Spinal cord (tissue), 9 donors: ENCODE measurements at regions not wholly inside any gene's neighbourhood (a gene's known extent, or its start where the extent isn't known, plus 50 kb on each side); places are given as distances from the start of the nearest gene placed in this dataset.

Experiments used
- DNase-seq, 6 donors: peaks; one replicate each; pipeline versions ENCODE4 v3.0.0 to v3.0.0-alpha.2; 2013 to 2015; ENCODE audit warnings: low spot score in 6 of 6, low read depth in 4 of 6
- H3K27ac ChIP-seq: one replicate; pipeline ENCODE4 v1.5.1; 2013; ENCODE audit warnings: low read depth, low read length, control low read depth
- H3K27me3 ChIP-seq: one replicate; pipeline ENCODE4 v1.6.1; 2013; ENCODE audit warnings: low read length; ENCODE audit not compliant: control insufficient read depth, insufficient read depth
- H3K36me3 ChIP-seq: one replicate; pipeline ENCODE4 v1.6.1; 2013; ENCODE audit warnings: low read length; ENCODE audit not compliant: control insufficient read depth, insufficient read depth
- H3K4me1 ChIP-seq: one replicate; pipeline ENCODE4 v1.6.1; 2013; ENCODE audit warnings: low read length; ENCODE audit not compliant: control insufficient read depth, insufficient read depth
- H3K4me3 ChIP-seq: one replicate; pipeline ENCODE4 v1.5.1; 2013; ENCODE audit warnings: low read depth, low read length, control low read depth
- H3K9me3 ChIP-seq: one replicate; pipeline ENCODE4 v1.6.1; 2013; ENCODE audit warnings: low read length; ENCODE audit not compliant: control insufficient read depth, insufficient read depth
- WGBS: methylation state at CpG from one replicate; pipeline ENCODE4 v1.1.5; 2013; ENCODE audit warnings: missing lambda C conversion rate; ENCODE audit not compliant: insufficient coverage; 5-methylcytosine and 5-hydroxymethylcytosine counted together
- donor health status: healthy.

DNA sequence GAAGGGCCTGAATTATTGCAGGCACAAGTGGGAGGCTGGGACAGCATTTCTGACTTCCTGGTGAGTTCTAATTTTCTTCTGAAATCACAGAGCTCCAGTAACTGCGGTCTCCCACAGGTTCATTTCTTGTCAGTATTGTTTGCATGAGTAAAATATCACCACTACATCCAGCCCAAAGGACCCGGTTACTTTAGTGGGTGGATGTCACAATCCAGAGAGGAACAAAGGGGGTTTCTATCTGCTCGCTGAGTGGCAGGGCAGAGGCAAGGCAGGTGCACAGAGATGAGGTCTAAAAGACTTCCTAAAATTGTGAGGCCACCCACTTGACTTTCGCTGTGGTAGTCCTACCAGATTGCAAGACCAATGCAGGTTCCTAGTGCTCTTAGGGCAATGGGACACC is 800.4 kb upstream of the ID2 start:
- Histone ChIP-seq H3K4me3 (no peak overlapping the region), H3K27me3 (no peaks in the 10 kb centered on the region), H3K36me3 (no peaks in the 10 kb centered on the region), H3K4me1 (no peaks in the 10 kb centered on the region), H3K27ac (no peak overlapping the region), H3K9me3 (no peaks in the 10 kb centered on the region)
- WGBS: 74% methylated on average over 2 of the region's 4 CpGs
- no peak for DNase-seq

- DNase-seq: no peak
- no peaks in the 10 kb centered on the region for H3K4me1 ChIP-seq
- no peaks in the 10 kb centered on the region for H3K9me3 ChIP-seq
- H3K27ac ChIP-seq: no peak overlapping the region
- H3K4me3 ChIP-seq: no peak overlapping the region
- H3K27me3 ChIP-seq: no peaks in the 10 kb centered on the region
- no peaks in the 10 kb centered on the region for H3K36me3 ChIP-seq
These were observed 799.6 kb upstream of the ID2 start for GRCh38 chr2:7882296-7882695.

GRCh38 chr2:7884338-7884737 is 797.5 kb upstream of the ID2 start:
- H3K9me3 ChIP-seq: no peaks in the 10 kb centered on the region
- WGBS: no CpG with 5 or more reads among the region's 4 CpGs
- no peaks in the 10 kb centered on the region for H3K36me3 ChIP-seq
- H3K4me1 ChIP-seq: no peaks in the 10 kb centered on the region
- no peak overlapping the region for H3K4me3 ChIP-seq
- no peaks in the 10 kb centered on the region for H3K27me3 ChIP-seq
- H3K27ac ChIP-seq: no peak overlapping the region
- DNase-seq: no peak

DNA sequence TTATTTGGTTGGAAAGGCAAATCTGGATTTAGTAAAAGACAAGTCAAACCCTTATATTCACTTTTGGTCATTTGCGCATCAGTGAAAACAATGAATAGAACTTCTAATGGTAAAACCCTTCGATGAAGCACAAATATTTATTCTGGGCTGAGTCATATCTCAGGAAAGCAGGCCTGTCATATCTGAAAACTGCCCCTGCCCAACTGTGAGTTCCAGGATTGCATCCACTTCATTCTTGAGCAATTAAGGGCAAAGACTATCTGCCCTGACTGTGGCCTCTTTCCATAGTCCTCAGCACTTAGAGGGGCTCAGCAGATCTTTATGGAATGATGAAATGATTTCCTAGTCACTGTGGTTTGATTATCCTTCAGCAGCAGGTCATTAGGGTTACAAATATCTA is 795.2 kb upstream of the ID2 start:
- no peaks in the 10 kb centered on the region for H3K27me3 ChIP-seq
- 100% methylated on average over 2 of the region's 2 CpGs for WGBS
- DNase-seq: no peak
- no peaks in the 10 kb centered on the region for H3K36me3 ChIP-seq
- H3K4me3 ChIP-seq: no peak overlapping the region
- peaks cover 2% of the 10 kb centered on the region for H3K9me3 ChIP-seq
- H3K4me1 ChIP-seq: no peaks in the 10 kb centered on the region
- no peak overlapping the region for H3K27ac ChIP-seq

DNA sequence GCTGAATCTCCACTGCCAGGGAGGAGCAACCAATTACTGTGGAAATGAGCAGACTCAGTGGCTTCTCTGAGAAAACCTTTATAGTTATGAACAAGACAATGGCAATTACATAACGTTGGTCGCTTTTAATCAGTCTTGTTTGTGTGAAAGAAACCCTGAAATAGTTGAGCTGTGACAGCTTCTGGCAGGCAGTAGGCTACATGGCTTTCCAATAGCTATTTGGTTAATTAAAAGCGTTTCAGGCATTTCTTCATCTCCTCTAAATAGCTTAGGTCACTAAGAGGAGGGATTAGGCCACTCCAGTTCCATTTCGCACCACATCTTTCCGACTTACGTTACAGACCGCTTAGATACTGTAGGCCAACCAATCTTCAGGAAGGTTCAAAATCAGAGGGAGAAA is 794.4 kb upstream of the ID2 start:
- 100% methylated on average over 2 of the region's 7 CpGs for WGBS
- no peaks in the 10 kb centered on the region for H3K4me1 ChIP-seq
- H3K36me3 ChIP-seq: no peaks in the 10 kb centered on the region
- H3K9me3 ChIP-seq: peaks cover 2% of the 10 kb centered on the region
- H3K27me3 ChIP-seq: no peaks in the 10 kb centered on the region
- peak in 1 of 6 donors; percentile 52 for DNase-seq
- no peak overlapping the region for H3K4me3 ChIP-seq
- no peak overlapping the region for H3K27ac ChIP-seq

GRCh38 chr2:7888876-7889275 is 793.0 kb upstream of the ID2 start:
- H3K27ac ChIP-seq: no peak overlapping the region

DNA sequence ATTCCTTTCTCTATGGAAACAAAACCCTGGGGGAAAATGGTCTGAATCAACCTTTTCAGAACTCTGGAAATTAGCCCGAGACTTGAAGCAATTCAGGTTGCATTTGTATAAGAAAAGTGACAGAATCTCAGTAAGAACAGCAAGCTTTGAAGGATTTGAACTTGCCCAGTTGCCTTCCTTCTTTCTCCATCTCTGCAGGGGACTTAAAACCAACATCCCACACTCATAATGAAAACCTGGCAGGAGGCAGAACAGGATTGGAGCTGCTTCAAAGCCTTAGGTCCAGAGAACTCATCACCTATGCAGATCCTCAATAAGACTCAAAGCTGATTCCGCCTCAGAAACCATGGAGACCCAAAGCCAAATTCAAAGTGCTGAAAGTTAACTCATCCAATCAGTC is 790.5 kb upstream of the ID2 start:
- Histone ChIP-seq H3K27ac (no peak overlapping the region), H3K36me3 (no peaks in the 10 kb centered on the region), H3K4me1 (no peaks in the 10 kb centered on the region), H3K4me3 (no peak overlapping the region), H3K27me3 (no peaks in the 10 kb centered on the region), H3K9me3 (peaks cover 2% of the 10 kb centered on the region)
- DNase-seq: no peak
- WGBS: no CpG with 5 or more reads among the region's 2 CpGs

More at GRCh38 chr2:7888876-7889275, 793.0 kb upstream of the ID2 start:
- Histone ChIP-seq H3K4me3 (no peak overlapping the region), H3K27me3 (no peaks in the 10 kb centered on the region), H3K9me3 (peaks cover 2% of the 10 kb centered on the region), H3K4me1 (no peaks in the 10 kb centered on the region), H3K36me3 (no peaks in the 10 kb centered on the region)
- WGBS: 60% methylated on average over 1 of the region's 4 CpGs
- DNase-seq: no peak

DNA sequence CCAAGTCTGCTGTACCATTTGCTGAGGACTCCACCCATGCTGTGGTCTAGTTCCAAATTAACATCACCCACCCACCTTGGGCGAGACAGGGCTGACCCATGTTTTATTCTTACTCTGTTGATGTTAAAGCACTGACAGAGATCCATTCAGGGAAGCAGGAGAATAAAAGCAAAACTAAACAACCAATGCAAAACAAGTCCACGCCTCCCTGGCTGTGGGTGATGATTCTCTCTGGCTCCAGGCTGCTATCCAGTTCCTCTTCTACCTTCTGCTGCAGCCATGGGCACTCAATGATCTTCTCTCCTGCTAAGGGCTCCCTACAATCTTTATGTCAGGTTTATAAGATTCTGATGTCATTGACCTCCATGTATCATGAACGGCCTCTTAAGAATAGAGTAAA is 786.6 kb upstream of the ID2 start:
- no peak for DNase-seq
- Histone ChIP-seq H3K4me3 (no peak overlapping the region), H3K9me3 (peaks cover 2% of the 10 kb centered on the region), H3K27ac (no peak overlapping the region), H3K36me3 (no peaks in the 10 kb centered on the region), H3K4me1 (no peaks in the 10 kb centered on the region), H3K27me3 (no peaks in the 10 kb centered on the region)
- 100% methylated on average over 1 of the region's 3 CpGs for WGBS

DNA sequence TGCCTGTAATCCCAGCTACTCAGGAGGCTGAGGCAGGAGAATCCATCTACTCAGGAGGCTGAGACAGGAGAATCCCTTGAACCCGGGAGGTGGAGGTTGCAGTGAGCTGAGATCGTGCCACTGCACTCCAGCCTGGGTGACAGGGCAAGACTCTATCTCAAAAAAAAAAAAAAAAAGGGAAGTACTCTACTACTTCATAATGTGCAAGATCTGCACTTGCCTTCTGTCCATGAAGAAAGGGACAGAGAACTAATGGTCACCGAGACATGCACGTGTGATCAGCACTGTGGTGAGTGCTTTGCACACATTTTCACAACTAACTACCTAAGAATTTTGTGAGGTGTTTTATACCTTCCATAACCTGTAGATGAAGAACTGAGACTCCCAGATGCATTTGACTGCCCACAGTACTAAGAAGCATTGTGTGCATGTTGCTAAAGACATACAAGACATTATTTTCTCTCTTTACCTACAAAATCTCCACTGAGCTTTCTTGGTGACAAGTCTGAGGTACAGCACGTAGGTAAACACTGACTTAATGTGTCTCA is 784.8 kb upstream of the ID2 start:
- DNase-seq: no peak
- Histone ChIP-seq H3K9me3 (no peaks in the 10 kb centered on the region), H3K27me3 (no peaks in the 10 kb centered on the region), H3K4me3 (no peak overlapping the region), H3K27ac (no peak overlapping the region), H3K36me3 (no peaks in the 10 kb centered on the region), H3K4me1 (no peaks in the 10 kb centered on the region)
- 85% methylated on average over 3 of the region's 5 CpGs for WGBS

DNA sequence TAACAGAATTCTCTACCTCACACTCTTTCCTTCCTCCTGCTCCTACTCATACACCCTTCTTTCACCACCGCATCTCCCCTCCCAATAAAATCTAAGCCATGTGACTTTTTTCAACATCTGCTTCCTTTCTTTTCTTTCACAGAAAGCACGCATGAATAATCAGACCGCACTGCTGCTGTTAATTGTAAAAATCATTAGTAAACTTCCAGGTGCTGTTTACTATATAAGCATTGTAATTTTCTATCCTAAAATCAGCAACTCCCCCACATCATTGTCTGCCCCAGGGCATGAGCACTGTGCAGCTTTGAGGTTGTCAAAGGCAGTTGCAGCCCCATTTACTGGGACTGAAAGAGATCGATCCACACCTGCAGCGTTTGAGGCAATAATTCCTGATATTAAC is 782.6 kb upstream of the ID2 start:
- Histone ChIP-seq H3K4me3 (no peak overlapping the region), H3K27ac (no peak overlapping the region), H3K9me3 (no peaks in the 10 kb centered on the region), H3K4me1 (no peaks in the 10 kb centered on the region), H3K36me3 (no peaks in the 10 kb centered on the region), H3K27me3 (no peaks in the 10 kb centered on the region)
- WGBS: 13% methylated on average over 1 of the region's 5 CpGs
- peak in 1 of 6 donors; percentile 68 for DNase-seq
